DMS153 treated with DMSO at 0.1 percent for 48 hours (cell line): ENCODE measurements at regions not wholly inside any gene's neighbourhood (a gene's known extent, or its start where the extent isn't known, plus 50 kb on each side); places are given as distances from the start of the nearest gene placed in this dataset.
"Not testable (repeated sequence)": the region's sequence is repeated elsewhere in the genome, so short reads cannot be mapped to it uniquely, and the experiment has no call there.

Experiments
- DNase-seq: peaks from one replicate; lab custom pipeline; 2025; ENCODE audit not compliant: unreplicated experiment; lab: John Stamatoyannopoulos, UW

GRCh38 chr6:140494321-140495108 lies 1120.1 kb upstream of the CITED2 start:
- no peak for DNase-seq

- not testable (repeated sequence) for DNase-seq
Measured at GRCh38 chr6:140493470-140493869, 1119.0 kb upstream of the CITED2 start.

GRCh38 chr6:140490081-140490480 lies 1115.6 kb upstream of the CITED2 start:
- DNase-seq = no peak

- no peak for DNase-seq
Measured at GRCh38 chr6:140487586-140487985, 1113.1 kb upstream of the CITED2 start.

- no peak for DNase-seq
Measured at GRCh38 chr6:140486450-140487361, 1112.3 kb upstream of the CITED2 start.

GRCh38 chr6:140485740-140486449 lies 1111.4 kb upstream of the CITED2 start:
- no peak for DNase-seq

GRCh38 chr6:140480852-140481251 lies 1106.4 kb upstream of the CITED2 start:
- DNase-seq = no peak

- DNase-seq = no peak
Measured at GRCh38 chr6:140478631-140479030, 1104.2 kb upstream of the CITED2 start.

GRCh38 chr6:140475086-140475485 lies 1100.6 kb upstream of the CITED2 start:
- DNase-seq = no peak

- DNase-seq = no peak
Measured at GRCh38 chr6:140464720-140465119, 1090.3 kb upstream of the CITED2 start.

- DNase-seq = no peak
Measured at GRCh38 chr6:140463312-140463710, 1088.9 kb upstream of the CITED2 start.

- DNase-seq = peak; percentile 77
Measured at GRCh38 chr6:140462453-140463311, 1088.2 kb upstream of the CITED2 start.

GRCh38 chr6:140462076-140462452 lies 1087.6 kb upstream of the CITED2 start:
- no peak for DNase-seq

- DNase-seq = no peak
Measured at GRCh38 chr6:140460267-140460666, 1085.8 kb upstream of the CITED2 start.

- DNase-seq = no peak
Measured at GRCh38 chr6:140459209-140459608, 1084.8 kb upstream of the CITED2 start.

GRCh38 chr6:140446241-140446640 lies 1071.8 kb upstream of the CITED2 start:
- DNase-seq = no peak

- DNase-seq = no peak
Measured at GRCh38 chr6:140445474-140446004, 1071.1 kb upstream of the CITED2 start.

- DNase-seq = not testable (repeated sequence)
Measured at GRCh38 chr6:140443112-140443511, 1068.7 kb upstream of the CITED2 start.

- no peak for DNase-seq
Measured at GRCh38 chr6:140441256-140441655, 1066.8 kb upstream of the CITED2 start.

GRCh38 chr6:140440223-140440835 lies 1065.9 kb upstream of the CITED2 start:
- no peak for DNase-seq
